ENCODE measurements at regions not wholly inside any gene's neighbourhood (a gene's known extent, or its start where the extent isn't known, plus 50 kb on each side); places are given as distances from the start of the nearest gene placed in this dataset.

DNA sequence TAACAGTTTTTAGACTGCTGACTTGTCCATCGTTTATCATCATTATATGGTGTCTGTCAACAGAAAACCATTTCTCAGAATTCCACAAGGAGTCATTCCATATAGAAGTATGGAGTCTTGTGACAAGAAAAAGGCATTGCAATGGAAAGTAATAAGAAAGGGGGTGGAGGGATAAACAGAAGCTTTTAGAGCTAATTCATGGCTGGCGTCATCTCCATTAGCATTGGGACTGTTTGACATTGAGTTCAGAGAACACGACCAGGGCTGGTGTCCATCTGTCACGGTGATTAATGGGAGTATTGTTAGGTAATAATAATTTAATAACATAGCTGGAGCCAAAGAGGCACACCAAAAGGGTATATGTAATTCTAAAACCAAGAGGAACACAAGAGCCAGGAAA, 101.9 kb upstream of the SFRP2 start:
- no peak for DNase-seq (ENCODE audit: low read depth, low spot score)
- Histone ChIP-seq H3K4me1 (ENCODE audit: control insufficient read depth, insufficient read depth, low read length) (no peaks in the 10 kb centered on the region), H3K4me3 (ENCODE audit: low read depth in 2 of 2, low read length in 2 of 2) (no peak overlapping the region), H3K27me3 (ENCODE audit: control insufficient read depth, insufficient read depth, low read length) (no peaks in the 10 kb centered on the region), H3K27ac (ENCODE audit: low read length) (no peak overlapping the region), H3K36me3 (ENCODE audit: control insufficient read depth, insufficient read depth, low read length) (no peaks in the 10 kb centered on the region), H3K9me3 (ENCODE audit: control insufficient read depth, insufficient read depth, low read depth, low read length) (no peaks in the 10 kb centered on the region)
- ChIA-PET POLR2A (no interaction called here), CTCF (no interaction called here)
- no peak for TF ChIP-seq SIN3A (IDR thresholded peaks at IDR 0.05; ENCODE audit: borderline replicate concordance, insufficient read depth, low read depth, low read length)
- TF ChIP-seq, protein P1, sequence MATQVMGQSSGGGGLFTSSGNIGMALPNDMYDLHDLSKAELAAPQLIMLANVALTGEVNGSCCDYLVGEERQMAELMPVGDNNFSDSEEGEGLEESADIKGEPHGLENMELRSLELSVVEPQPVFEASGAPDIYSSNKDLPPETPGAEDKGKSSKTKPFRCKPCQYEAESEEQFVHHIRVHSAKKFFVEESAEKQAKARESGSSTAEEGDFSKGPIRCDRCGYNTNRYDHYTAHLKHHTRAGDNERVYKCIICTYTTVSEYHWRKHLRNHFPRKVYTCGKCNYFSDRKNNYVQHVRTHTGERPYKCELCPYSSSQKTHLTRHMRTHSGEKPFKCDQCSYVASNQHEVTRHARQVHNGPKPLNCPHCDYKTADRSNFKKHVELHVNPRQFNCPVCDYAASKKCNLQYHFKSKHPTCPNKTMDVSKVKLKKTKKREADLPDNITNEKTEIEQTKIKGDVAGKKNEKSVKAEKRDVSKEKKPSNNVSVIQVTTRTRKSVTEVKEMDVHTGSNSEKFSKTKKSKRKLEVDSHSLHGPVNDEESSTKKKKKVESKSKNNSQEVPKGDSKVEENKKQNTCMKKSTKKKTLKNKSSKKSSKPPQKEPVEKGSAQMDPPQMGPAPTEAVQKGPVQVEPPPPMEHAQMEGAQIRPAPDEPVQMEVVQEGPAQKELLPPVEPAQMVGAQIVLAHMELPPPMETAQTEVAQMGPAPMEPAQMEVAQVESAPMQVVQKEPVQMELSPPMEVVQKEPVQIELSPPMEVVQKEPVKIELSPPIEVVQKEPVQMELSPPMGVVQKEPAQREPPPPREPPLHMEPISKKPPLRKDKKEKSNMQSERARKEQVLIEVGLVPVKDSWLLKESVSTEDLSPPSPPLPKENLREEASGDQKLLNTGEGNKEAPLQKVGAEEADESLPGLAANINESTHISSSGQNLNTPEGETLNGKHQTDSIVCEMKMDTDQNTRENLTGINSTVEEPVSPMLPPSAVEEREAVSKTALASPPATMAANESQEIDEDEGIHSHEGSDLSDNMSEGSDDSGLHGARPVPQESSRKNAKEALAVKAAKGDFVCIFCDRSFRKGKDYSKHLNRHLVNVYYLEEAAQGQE (IDR thresholded peaks at IDR 0.05; ENCODE audit: insufficient read depth in 1 of 2, low read depth in 2 of 2, low read length in 1 of 2): no peak
- TF ChIP-seq TCF7L2 (IDR thresholded peaks at IDR 0.05; ENCODE audit: low read depth, low read length): no peak
- no peak for TF ChIP-seq POLR2AphosphoS5 (IDR thresholded peaks at IDR 0.05; ENCODE audit: low read depth, low read length)
- TF ChIP-seq, protein P2, sequence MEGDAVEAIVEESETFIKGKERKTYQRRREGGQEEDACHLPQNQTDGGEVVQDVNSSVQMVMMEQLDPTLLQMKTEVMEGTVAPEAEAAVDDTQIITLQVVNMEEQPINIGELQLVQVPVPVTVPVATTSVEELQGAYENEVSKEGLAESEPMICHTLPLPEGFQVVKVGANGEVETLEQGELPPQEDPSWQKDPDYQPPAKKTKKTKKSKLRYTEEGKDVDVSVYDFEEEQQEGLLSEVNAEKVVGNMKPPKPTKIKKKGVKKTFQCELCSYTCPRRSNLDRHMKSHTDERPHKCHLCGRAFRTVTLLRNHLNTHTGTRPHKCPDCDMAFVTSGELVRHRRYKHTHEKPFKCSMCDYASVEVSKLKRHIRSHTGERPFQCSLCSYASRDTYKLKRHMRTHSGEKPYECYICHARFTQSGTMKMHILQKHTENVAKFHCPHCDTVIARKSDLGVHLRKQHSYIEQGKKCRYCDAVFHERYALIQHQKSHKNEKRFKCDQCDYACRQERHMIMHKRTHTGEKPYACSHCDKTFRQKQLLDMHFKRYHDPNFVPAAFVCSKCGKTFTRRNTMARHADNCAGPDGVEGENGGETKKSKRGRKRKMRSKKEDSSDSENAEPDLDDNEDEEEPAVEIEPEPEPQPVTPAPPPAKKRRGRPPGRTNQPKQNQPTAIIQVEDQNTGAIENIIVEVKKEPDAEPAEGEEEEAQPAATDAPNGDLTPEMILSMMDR (IDR thresholded peaks at IDR 0.05): no peak
- no peak for ATAC-seq
- in situ Hi-C loops (cut with HindIII; ENCODE audit: low pct_unique_long_range_greater_than_20kb, low sequenced_read_pairs): no loop called here
- intact Hi-C loops (cut with micrococcal nuclease; ENCODE audit: unreplicated experiment): no loop called here
- BruUV-seq (replicated peaks): no TSS peak

DNA sequence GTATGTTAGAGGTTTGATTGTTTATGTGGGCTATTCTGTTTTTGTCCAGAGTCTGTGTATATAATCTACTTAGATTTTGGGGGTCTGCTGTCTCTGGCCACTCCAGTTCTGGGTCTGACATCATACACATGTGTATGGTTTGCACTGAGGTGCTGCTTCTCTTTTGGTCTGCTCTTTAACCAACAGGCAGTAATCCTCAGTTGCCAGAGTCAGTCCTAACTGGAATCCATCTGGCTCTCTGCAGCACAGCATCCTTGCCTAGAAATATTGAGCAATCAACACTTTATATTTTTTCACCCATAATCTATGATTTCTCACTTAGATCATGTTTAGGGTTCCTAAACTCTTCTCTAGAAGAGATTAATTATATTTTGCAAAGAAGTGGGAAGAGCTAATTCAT, 98.3 kb upstream of the SFRP2 start:
- Histone ChIP-seq H3K4me3 (ENCODE audit: low read depth in 2 of 2, low read length in 2 of 2) (no peak overlapping the region), H3K4me1 (ENCODE audit: control insufficient read depth, insufficient read depth, low read length) (no peaks in the 10 kb centered on the region), H3K27me3 (ENCODE audit: control insufficient read depth, insufficient read depth, low read length) (no peaks in the 10 kb centered on the region), H3K36me3 (ENCODE audit: control insufficient read depth, insufficient read depth, low read length) (no peaks in the 10 kb centered on the region), H3K27ac (ENCODE audit: low read length) (no peak overlapping the region), H3K9me3 (ENCODE audit: control insufficient read depth, insufficient read depth, low read depth, low read length) (no peaks in the 10 kb centered on the region)
- in situ Hi-C loops (cut with HindIII; ENCODE audit: low pct_unique_long_range_greater_than_20kb, low sequenced_read_pairs): no loop called here
- ChIA-PET POLR2A (no interaction called here), CTCF (no interaction called here)
- no TSS peak for BruUV-seq (replicated peaks)
- no peak for ATAC-seq
- DNase-seq (ENCODE audit: low read depth, low spot score): no peak
- intact Hi-C loops (cut with micrococcal nuclease; ENCODE audit: unreplicated experiment): no loop called here
- TF ChIP-seq SIN3A (IDR thresholded peaks at IDR 0.05; ENCODE audit: borderline replicate concordance, insufficient read depth, low read depth, low read length) (no peak), POLR2AphosphoS5 (IDR thresholded peaks at IDR 0.05; ENCODE audit: low read depth, low read length) (no peak), TCF7L2 (IDR thresholded peaks at IDR 0.05; ENCODE audit: low read depth, low read length) (no peak)
- TF ChIP-seq, protein P2 (IDR thresholded peaks at IDR 0.05): no peak
- TF ChIP-seq, protein P1 (IDR thresholded peaks at IDR 0.05; ENCODE audit: insufficient read depth in 1 of 2, low read depth in 2 of 2, low read length in 1 of 2): no peak
